HepG2 (cell line): ENCODE measurements at regions not wholly inside any gene's neighbourhood (a gene's known extent, or its start where the extent isn't known, plus 50 kb on each side); places are given as distances from the start of the nearest gene placed in this dataset.

ENCODE experiments used
- BCL6 ChIP-seq: IDR thresholded peaks from 2 replicates; pipeline ENCODE4 v1.6.1; 2016; ENCODE audit warnings: missing genetic modification reagents, missing compliant biosample characterization
- MXI1 ChIP-seq: IDR thresholded peaks from 3 replicates; pipeline ENCODE4 v1.6.1; 2012; ENCODE audit warnings: low read depth, low read length, inconsistent platforms, borderline replicate concordance
- RARG ChIP-seq: sonication (generic); formaldehyde crosslinking; IDR thresholded peaks from 2 replicates; pipeline ENCODE4 v1.4.0; 2020; ENCODE audit warnings: low read depth, mild to moderate bottlenecking, missing genetic modification reagents
- SIN3B ChIP-seq: fragments of 150-350 bp; IDR thresholded peaks from 2 replicates; pipeline ENCODE4 v1.6.1; 2014; ENCODE audit warnings: low read length
- ZNF431 ChIP-seq: sonication (generic); formaldehyde crosslinking; IDR thresholded peaks from 2 replicates; pipeline ENCODE4 v1.9.0; 2022; ENCODE audit warnings: missing genetic modification reagents, low read depth, mild to moderate bottlenecking, borderline replicate concordance
- TF ChIP-seq, protein P1 (sequence below): sonication (generic); formaldehyde crosslinking; IDR thresholded peaks from 2 replicates; pipeline ENCODE4 v1.4.0; 2020; ENCODE audit warnings: missing genetic modification reagents
- TF ChIP-seq, protein P2 (sequence below): sonication (generic); formaldehyde crosslinking; IDR thresholded peaks from 2 replicates; pipeline ENCODE4 v1.8.1; 2023; ENCODE audit warnings: missing genetic modification reagents, inconsistent platforms, borderline replicate concordance
- TF ChIP-seq, protein P3 (sequence below): sonication (generic); formaldehyde crosslinking; IDR thresholded peaks from 2 replicates; pipeline ENCODE4 v1.5.0; 2020; ENCODE audit warnings: mild to moderate bottlenecking, missing genetic modification reagents, moderate library complexity
- TF ChIP-seq, protein P4 (sequence below): sonication (generic); formaldehyde crosslinking; IDR thresholded peaks from 2 replicates; pipeline ENCODE4 v1.4.0; 2020; ENCODE audit warnings: mild to moderate bottlenecking, missing genetic modification reagents
- TF ChIP-seq, protein P5 (sequence below): sonication (generic); formaldehyde crosslinking; IDR thresholded peaks from 2 replicates; pipeline ENCODE4 v1.4.0; 2020; ENCODE audit warnings: mild to moderate bottlenecking, missing genetic modification reagents, borderline replicate concordance

DNA sequence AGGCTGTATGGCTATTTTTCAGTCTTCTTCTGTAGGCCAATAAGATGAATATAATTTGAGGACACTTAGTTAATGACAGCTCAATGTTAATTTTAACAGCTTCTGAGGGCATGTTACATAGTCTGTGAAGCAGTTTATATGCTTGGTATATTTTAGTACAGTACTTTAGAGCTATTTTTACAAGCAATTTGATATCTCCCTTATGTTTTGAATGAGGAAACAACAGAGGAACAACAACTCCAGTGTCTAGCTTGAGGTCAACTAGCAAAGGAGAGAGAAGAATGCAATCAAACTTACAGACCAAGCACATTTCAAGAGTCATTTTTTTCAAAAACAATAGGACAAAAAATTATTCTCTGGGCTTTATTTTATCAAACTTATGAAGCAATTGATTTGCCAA, 469.1 kb upstream of the DCN start:
- no peak for TF ChIP-seq RARG (CRISPR knock-in tag)
- no peak for TF ChIP-seq MXI1
- no peak for TF ChIP-seq SIN3B
- TF ChIP-seq, protein P1, sequence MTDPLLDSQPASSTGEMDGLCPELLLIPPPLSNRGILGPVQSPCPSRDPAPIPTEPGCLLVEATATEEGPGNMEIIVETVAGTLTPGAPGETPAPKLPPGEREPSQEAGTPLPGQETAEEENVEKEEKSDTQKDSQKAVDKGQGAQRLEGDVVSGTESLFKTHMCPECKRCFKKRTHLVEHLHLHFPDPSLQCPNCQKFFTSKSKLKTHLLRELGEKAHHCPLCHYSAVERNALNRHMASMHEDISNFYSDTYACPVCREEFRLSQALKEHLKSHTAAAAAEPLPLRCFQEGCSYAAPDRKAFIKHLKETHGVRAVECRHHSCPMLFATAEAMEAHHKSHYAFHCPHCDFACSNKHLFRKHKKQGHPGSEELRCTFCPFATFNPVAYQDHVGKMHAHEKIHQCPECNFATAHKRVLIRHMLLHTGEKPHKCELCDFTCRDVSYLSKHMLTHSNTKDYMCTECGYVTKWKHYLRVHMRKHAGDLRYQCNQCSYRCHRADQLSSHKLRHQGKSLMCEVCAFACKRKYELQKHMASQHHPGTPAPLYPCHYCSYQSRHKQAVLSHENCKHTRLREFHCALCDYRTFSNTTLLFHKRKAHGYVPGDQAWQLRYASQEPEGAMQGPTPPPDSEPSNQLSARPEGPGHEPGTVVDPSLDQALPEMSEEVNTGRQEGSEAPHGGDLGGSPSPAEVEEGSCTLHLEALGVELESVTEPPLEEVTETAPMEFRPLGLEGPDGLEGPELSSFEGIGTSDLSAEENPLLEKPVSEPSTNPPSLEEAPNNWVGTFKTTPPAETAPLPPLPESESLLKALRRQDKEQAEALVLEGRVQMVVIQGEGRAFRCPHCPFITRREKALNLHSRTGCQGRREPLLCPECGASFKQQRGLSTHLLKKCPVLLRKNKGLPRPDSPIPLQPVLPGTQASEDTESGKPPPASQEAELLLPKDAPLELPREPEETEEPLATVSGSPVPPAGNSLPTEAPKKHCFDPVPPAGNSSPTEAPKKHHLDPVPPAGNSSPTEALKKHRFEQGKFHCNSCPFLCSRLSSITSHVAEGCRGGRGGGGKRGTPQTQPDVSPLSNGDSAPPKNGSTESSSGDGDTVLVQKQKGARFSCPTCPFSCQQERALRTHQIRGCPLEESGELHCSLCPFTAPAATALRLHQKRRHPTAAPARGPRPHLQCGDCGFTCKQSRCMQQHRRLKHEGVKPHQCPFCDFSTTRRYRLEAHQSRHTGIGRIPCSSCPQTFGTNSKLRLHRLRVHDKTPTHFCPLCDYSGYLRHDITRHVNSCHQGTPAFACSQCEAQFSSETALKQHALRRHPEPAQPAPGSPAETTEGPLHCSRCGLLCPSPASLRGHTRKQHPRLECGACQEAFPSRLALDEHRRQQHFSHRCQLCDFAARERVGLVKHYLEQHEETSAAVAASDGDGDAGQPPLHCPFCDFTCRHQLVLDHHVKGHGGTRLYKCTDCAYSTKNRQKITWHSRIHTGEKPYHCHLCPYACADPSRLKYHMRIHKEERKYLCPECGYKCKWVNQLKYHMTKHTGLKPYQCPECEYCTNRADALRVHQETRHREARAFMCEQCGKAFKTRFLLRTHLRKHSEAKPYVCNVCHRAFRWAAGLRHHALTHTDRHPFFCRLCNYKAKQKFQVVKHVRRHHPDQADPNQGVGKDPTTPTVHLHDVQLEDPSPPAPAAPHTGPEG (CRISPR knock-in tag): no peak
- TF ChIP-seq ZNF431: no peak
- TF ChIP-seq, protein P2, sequence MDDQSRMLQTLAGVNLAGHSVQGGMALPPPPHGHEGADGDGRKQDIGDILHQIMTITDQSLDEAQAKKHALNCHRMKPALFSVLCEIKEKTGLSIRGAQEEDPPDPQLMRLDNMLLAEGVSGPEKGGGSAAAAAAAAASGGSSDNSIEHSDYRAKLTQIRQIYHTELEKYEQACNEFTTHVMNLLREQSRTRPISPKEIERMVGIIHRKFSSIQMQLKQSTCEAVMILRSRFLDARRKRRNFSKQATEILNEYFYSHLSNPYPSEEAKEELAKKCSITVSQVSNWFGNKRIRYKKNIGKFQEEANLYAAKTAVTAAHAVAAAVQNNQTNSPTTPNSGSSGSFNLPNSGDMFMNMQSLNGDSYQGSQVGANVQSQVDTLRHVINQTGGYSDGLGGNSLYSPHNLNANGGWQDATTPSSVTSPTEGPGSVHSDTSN (CRISPR knock-in tag): no peak
- TF ChIP-seq, protein P3, sequence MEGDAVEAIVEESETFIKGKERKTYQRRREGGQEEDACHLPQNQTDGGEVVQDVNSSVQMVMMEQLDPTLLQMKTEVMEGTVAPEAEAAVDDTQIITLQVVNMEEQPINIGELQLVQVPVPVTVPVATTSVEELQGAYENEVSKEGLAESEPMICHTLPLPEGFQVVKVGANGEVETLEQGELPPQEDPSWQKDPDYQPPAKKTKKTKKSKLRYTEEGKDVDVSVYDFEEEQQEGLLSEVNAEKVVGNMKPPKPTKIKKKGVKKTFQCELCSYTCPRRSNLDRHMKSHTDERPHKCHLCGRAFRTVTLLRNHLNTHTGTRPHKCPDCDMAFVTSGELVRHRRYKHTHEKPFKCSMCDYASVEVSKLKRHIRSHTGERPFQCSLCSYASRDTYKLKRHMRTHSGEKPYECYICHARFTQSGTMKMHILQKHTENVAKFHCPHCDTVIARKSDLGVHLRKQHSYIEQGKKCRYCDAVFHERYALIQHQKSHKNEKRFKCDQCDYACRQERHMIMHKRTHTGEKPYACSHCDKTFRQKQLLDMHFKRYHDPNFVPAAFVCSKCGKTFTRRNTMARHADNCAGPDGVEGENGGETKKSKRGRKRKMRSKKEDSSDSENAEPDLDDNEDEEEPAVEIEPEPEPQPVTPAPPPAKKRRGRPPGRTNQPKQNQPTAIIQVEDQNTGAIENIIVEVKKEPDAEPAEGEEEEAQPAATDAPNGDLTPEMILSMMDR: no peak
- TF ChIP-seq, protein P4, sequence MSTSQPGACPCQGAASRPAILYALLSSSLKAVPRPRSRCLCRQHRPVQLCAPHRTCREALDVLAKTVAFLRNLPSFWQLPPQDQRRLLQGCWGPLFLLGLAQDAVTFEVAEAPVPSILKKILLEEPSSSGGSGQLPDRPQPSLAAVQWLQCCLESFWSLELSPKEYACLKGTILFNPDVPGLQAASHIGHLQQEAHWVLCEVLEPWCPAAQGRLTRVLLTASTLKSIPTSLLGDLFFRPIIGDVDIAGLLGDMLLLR: no peak
- TF ChIP-seq, protein P5, sequence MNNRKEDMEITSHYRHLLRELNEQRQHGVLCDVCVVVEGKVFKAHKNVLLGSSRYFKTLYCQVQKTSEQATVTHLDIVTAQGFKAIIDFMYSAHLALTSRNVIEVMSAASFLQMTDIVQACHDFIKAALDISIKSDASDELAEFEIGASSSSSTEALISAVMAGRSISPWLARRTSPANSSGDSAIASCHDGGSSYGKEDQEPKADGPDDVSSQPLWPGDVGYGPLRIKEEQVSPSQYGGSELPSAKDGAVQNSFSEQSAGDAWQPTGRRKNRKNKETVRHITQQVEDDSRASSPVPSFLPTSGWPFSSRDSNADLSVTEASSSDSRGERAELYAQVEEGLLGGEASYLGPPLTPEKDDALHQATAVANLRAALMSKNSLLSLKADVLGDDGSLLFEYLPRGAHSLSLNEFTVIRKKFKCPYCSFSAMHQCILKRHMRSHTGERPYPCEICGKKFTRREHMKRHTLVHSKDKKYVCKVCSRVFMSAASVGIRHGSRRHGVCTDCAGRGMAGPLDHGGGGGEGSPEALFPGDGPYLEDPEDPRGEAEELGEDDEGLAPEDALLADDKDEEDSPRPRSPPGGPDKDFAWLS (CRISPR knock-in tag): no peak
- no peak for TF ChIP-seq BCL6
